BJ (cell line): ENCODE measurements at regions not wholly inside any gene's neighbourhood (a gene's known extent, or its start where the extent isn't known, plus 50 kb on each side); places are given as distances from the start of the nearest gene placed in this dataset.

Experiments
- CTCF ChIA-PET: fragments of 350-600 bp; formaldehyde crosslinking; extraction: SDS; loops from one replicate; lab custom pipeline; 2021; ENCODE audit warnings: antibody characterized with exemption, inconsistent platforms; lab: Yijun Ruan, JAX
- POLR2A ChIA-PET: fragments of 300-600 bp; sonication (Branson Sonifier 250); formaldehyde crosslinking; extraction: SDS; loops from one replicate; lab custom pipeline; 2021; ENCODE audit warnings: antibody characterized with exemption; lab: Charles Lee
- DNase-seq: peaks from one replicate; pipeline ENCODE4 v3.0.0-alpha.2; 2011; ENCODE audit warnings: low read depth
- H3K27me3 ChIP-seq: 2 replicates; pipeline ENCODE4 v1.6.0; 2011; ENCODE audit warnings: low read length; ENCODE audit not compliant: control insufficient read depth, insufficient read depth
- H3K36me3 ChIP-seq: 2 replicates; pipeline ENCODE4 v1.5.1; 2011; ENCODE audit warnings: low read length; ENCODE audit not compliant: control insufficient read depth, insufficient read depth
- H3K4me3 ChIP-seq: 2 replicates; pipeline ENCODE4 v1.5.1; 2011; ENCODE audit warnings: low read depth, mild to moderate bottlenecking, control low read depth, low read length
- TF ChIP-seq, protein P1 (sequence below): IDR thresholded peaks from 2 replicates; pipeline ENCODE4 v1.5.1; 2011; ENCODE audit warnings: low read depth, mild to moderate bottlenecking, control low read depth, inconsistent platforms, low read length, moderate library complexity; ENCODE audit not compliant: insufficient read depth

DNA sequence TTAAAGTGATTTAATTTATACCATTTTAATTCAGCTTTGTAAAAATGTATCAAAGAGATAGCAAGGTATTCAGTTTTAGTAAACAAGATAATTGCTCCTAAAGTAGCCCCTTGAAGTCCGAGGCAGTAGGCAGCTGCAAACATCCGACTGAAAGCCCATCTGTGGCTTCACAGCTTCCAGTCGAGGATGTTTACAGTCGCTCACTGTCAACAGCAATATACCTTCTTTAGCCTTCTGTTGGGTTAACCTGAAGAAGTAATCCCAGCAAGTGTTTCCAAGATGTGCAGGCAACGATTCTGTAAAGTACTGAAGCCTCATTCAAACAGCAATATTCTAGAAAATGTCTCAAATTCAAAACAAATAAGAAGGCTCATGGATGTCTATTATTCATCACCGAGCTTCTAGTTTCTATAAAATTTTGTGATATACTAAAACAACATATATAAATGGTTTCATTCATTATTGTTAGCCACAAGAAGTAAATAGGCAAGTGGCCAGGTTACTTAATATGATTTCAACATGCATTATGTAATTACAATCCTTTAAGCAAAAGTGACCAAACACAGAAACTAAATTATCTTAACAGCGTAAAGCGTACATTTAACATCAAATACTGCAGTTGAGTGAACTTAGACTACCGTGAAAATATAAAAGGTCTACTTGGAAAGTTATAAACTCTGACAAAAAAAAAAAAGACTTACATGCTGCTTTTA, 115.0 kb downstream of the OGFRL1 start:
- DNase-seq, result no peak
- H3K4me3 ChIP-seq, result no peak overlapping the region

DNA sequence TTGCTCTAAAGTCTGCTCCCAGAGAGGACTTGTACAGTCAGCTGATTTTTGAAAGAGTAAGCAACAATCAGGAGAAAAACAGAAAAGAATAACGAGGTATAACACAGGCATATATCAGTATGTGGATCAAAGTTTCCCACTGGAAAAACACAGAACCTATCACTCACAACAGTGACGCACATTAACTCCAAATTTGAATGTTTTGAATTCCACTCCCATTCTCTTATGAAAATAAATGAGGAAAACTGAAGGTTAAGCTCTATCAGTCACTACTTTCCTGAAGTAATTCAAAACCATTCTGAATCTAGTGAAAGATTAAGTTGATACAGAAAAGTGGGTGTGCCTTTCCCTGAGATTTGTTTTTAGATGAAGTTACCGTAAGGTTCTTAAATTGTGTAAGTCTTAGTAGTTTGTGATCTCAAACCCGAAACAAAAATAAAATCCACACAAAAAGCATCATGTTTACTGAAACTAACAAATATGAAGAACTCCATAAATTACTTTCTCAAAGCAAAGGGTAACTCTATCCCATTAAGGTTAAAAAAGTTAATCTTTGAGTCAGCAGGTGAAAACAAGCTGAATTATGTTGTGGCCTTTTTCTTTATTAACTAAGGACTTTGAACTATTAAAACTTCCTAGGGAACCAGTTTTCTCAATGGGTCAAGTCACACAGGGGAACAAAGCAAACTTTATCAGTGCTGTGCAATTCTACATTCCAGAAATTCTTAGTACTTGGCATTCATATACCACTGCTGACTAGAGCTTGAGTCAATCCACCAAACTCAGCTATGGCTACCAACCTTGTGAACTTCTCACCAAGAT, 115.7 kb downstream of the OGFRL1 start:
- TF ChIP-seq, protein P1, sequence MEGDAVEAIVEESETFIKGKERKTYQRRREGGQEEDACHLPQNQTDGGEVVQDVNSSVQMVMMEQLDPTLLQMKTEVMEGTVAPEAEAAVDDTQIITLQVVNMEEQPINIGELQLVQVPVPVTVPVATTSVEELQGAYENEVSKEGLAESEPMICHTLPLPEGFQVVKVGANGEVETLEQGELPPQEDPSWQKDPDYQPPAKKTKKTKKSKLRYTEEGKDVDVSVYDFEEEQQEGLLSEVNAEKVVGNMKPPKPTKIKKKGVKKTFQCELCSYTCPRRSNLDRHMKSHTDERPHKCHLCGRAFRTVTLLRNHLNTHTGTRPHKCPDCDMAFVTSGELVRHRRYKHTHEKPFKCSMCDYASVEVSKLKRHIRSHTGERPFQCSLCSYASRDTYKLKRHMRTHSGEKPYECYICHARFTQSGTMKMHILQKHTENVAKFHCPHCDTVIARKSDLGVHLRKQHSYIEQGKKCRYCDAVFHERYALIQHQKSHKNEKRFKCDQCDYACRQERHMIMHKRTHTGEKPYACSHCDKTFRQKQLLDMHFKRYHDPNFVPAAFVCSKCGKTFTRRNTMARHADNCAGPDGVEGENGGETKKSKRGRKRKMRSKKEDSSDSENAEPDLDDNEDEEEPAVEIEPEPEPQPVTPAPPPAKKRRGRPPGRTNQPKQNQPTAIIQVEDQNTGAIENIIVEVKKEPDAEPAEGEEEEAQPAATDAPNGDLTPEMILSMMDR, result no peak
- ChIA-PET POLR2A (interaction anchor here (0.6 kb wide), 2 partner anchors 19 to 65 kb away, joined by 3 to 4 read pairs; no protein-coding TSS in a partner anchor), CTCF (interaction anchor here (1.1 to 1.5 kb wide), 3 partner anchors 11 to 13 kb away, joined by 4 to 5 read pairs (median 4); no protein-coding TSS in a partner anchor)
- Histone ChIP-seq H3K4me3 (no peak overlapping the region), H3K36me3 (no peaks in the 10 kb centered on the region), H3K27me3 (no peaks in the 10 kb centered on the region)
- no peak for DNase-seq

More for the DNA sequence above, 115.0 kb downstream of the OGFRL1 start:
- Histone ChIP-seq H3K36me3 (no peaks in the 10 kb centered on the region), H3K27me3 (no peaks in the 10 kb centered on the region)
- ChIA-PET POLR2A (no interaction called here), CTCF (interaction anchor here (1.1 to 1.2 kb wide), 2 partner anchors 12 to 13 kb away, joined by 4 to 5 read pairs; no protein-coding TSS in a partner anchor)
- TF ChIP-seq, protein P1, result no peak

DNA sequence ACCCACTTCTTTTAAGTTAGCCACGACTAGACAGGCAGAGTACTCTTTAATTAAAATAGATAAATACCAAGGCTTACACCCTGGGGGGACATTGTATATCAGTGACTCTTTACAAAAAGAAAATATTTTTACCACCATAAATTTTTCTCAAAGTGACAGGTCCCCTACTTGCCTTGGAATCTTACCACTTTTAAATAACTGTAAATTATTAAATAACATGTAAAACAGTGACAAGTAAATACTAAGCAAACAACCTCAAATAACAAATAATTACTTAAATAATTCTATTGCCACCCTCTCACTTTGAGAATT, 116.3 kb downstream of the OGFRL1 start:
- no peaks in the 10 kb centered on the region for H3K27me3 ChIP-seq
- no peak overlapping the region for H3K4me3 ChIP-seq
- DNase-seq, result no peak
- TF ChIP-seq, protein P1, result no peak
- POLR2A ChIA-PET, result interaction anchor here (0.6 kb wide), 2 partner anchors 18 to 64 kb away, joined by 3 to 4 read pairs; no protein-coding TSS in a partner anchor
- no peaks in the 10 kb centered on the region for H3K36me3 ChIP-seq
- CTCF ChIA-PET, result interaction anchor here (1.5 kb wide), 1 partner anchor 12 kb away, joined by 4 read pairs; no protein-coding TSS in a partner anchor

DNA sequence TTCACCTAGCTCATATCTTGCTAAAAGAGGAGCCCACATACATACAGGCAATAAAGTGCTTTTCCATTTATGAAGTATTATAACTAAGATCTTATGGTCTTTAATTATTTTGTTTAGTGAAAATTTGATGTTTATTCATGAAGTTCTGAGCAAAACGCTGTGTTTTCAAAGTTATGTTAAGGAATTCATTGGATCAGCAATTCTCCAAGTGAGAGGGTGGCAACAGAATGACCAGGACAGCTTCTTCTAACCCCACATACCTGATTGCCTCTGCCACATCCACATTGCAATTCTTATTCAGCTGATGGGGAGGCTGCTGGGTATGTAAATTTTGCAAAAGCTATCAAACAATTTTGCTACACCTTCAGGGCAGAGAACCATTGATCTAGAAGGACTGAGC, 116.8 kb downstream of the OGFRL1 start:
- CTCF ChIA-PET, result interaction anchor here (1.5 kb wide), 1 partner anchor 12 kb away, joined by 4 read pairs; no protein-coding TSS in a partner anchor
- TF ChIP-seq, protein P1, result no peak
- Histone ChIP-seq H3K36me3 (no peaks in the 10 kb centered on the region), H3K27me3 (no peaks in the 10 kb centered on the region), H3K4me3 (no peak overlapping the region)
- DNase-seq, result no peak
- POLR2A ChIA-PET, result interaction anchor here (0.6 kb wide), 2 partner anchors 18 to 64 kb away, joined by 3 to 4 read pairs; no protein-coding TSS in a partner anchor
